HG02943 (cell line): ENCODE measurements at regions not wholly inside any gene's neighbourhood (a gene's known extent, or its start where the extent isn't known, plus 50 kb on each side); places are given as distances from the start of the nearest gene placed in this dataset.
"Not testable (repeated sequence)": the region's sequence is repeated elsewhere in the genome, so short reads cannot be mapped to it uniquely, and the experiment has no call there.

Experiments
- ATAC-seq: cut with Tn5 transposase; IDR thresholded peaks from one replicate; pipeline ENCODE4 v1.9.1; 2021; ENCODE audit warnings: mild to moderate bottlenecking, low read depth, moderate library complexity; ENCODE audit not compliant: unreplicated experiment

- no peak for ATAC-seq
These were observed 129.8 kb upstream of the GBE1 start for GRCh38 chr3:81891055-81891895.

GRCh38 chr3:81888914-81889557 lies 127.6 kb upstream of the GBE1 start:
- ATAC-seq = no peak

GRCh38 chr3:81887448-81887847 lies 126.0 kb upstream of the GBE1 start:
- no peak for ATAC-seq

GRCh38 chr3:81886081-81886480 lies 124.6 kb upstream of the GBE1 start:
- no peak for ATAC-seq

GRCh38 chr3:81884791-81885190 lies 123.3 kb upstream of the GBE1 start:
- no peak for ATAC-seq

- no peak for ATAC-seq
These were observed 115.4 kb upstream of the GBE1 start for GRCh38 chr3:81876826-81877225.

- ATAC-seq = no peak
These were observed 113.3 kb upstream of the GBE1 start for GRCh38 chr3:81874738-81875137.

GRCh38 chr3:81872566-81872965 lies 111.1 kb upstream of the GBE1 start:
- no peak for ATAC-seq

- ATAC-seq = no peak
These were observed 110.1 kb upstream of the GBE1 start for GRCh38 chr3:81871358-81872155.

- ATAC-seq = no peak
These were observed 107.9 kb upstream of the GBE1 start for GRCh38 chr3:81869382-81869781.

- ATAC-seq = no peak
These were observed 107.2 kb upstream of the GBE1 start for GRCh38 chr3:81868597-81868996.

GRCh38 chr3:81867875-81868274 lies 106.4 kb upstream of the GBE1 start:
- no peak for ATAC-seq

- ATAC-seq = not testable (repeated sequence)
These were observed 103.7 kb upstream of the GBE1 start for GRCh38 chr3:81865164-81865563.

GRCh38 chr3:81864272-81864671 lies 102.8 kb upstream of the GBE1 start:
- no peak for ATAC-seq

GRCh38 chr3:81863756-81864155 lies 102.3 kb upstream of the GBE1 start:
- ATAC-seq = no peak

- no peak for ATAC-seq
These were observed 100.1 kb upstream of the GBE1 start for GRCh38 chr3:81861593-81861992.

GRCh38 chr3:81859524-81859923 lies 98.1 kb upstream of the GBE1 start:
- no peak for ATAC-seq

GRCh38 chr3:81853431-81853830 lies 92.0 kb upstream of the GBE1 start:
- ATAC-seq = no peak

GRCh38 chr3:81851176-81851575 lies 89.7 kb upstream of the GBE1 start:
- ATAC-seq = no peak

GRCh38 chr3:81846988-81847387 lies 85.5 kb upstream of the GBE1 start:
- ATAC-seq = no peak

- ATAC-seq = no peak
These were observed 80.1 kb upstream of the GBE1 start for GRCh38 chr3:81841540-81841939.
